Panc1 (cell line): ENCODE measurements at regions not wholly inside any gene's neighbourhood (a gene's known extent, or its start where the extent isn't known, plus 50 kb on each side); places are given as distances from the start of the nearest gene placed in this dataset.

Source experiments
- ATAC-seq: fragments of 200-7000 bp; cut with Tn5 transposase; 2 replicates; pipeline ENCODE4 v1.9.1; 2020; ENCODE audit warnings: mild to moderate bottlenecking, moderate library complexity
- BruUV-seq: library from RNA; stranded (reverse); fragments of 400-500 nt; replicated peaks from 2 replicates; lab custom pipeline; 2021; lab: Mats Ljungman, UMichigan
- CTCF ChIA-PET: fragments of 300-600 bp; sonication (Branson Sonifier 250); formaldehyde crosslinking; loops from one replicate; lab custom pipeline; 2022; ENCODE audit warnings: antibody characterized with exemption; lab: Charles Lee
- POLR2A ChIA-PET: fragments of 300-600 bp; sonication (Branson Sonifier 250); formaldehyde crosslinking; loops from one replicate; lab custom pipeline; 2022; ENCODE audit warnings: antibody characterized with exemption; lab: Charles Lee
- DNase-seq: peaks from one replicate; pipeline ENCODE4 v3.0.0-alpha.2; 2010; ENCODE audit warnings: low read depth, low spot score
- H3K27ac ChIP-seq: 2 replicates; pipeline ENCODE4 v1.5.1; 2011; ENCODE audit warnings: mild to moderate bottlenecking, low read length, inconsistent platforms
- H3K27me3 ChIP-seq: fragments of 200-500 bp; sonication (Bioruptor generic); 2 replicates; pipeline ENCODE4 v1.6.0; 2014; ENCODE audit warnings: low read length, inconsistent platforms; ENCODE audit not compliant: control insufficient read depth, insufficient read depth
- H3K36me3 ChIP-seq: fragments of 200-500 bp; sonication (Bioruptor generic); 2 replicates; pipeline ENCODE4 v1.5.1; 2014; ENCODE audit warnings: inconsistent platforms, mild to moderate bottlenecking, low read length, moderate library complexity; ENCODE audit not compliant: control insufficient read depth, insufficient read depth
- H3K4me1 ChIP-seq: 2 replicates; pipeline ENCODE4 v1.5.1; 2011; ENCODE audit warnings: inconsistent platforms, mild to moderate bottlenecking, low read length, moderate library complexity; ENCODE audit not compliant: control insufficient read depth, insufficient read depth
- H3K4me3 ChIP-seq, 2 experiments: 2 replicates each; pipeline ENCODE4 v1.5.1; 2011 to 2012; ENCODE audit warnings: low read depth in 2 of 2, low read length in 2 of 2, mild to moderate bottlenecking in 2 of 2, inconsistent platforms in 1 of 2, moderate library complexity in 1 of 2
- H3K9me3 ChIP-seq: fragments of 200-500 bp; sonication (Bioruptor generic); 2 replicates; pipeline ENCODE4 v1.5.1; 2014; ENCODE audit warnings: low read depth, mild to moderate bottlenecking, inconsistent platforms, low read length, moderate library complexity; ENCODE audit not compliant: control insufficient read depth, insufficient read depth
- POLR2AphosphoS5 ChIP-seq: IDR thresholded peaks from 2 replicates; pipeline ENCODE4 v1.6.1; 2012; ENCODE audit warnings: mild to moderate bottlenecking, low read depth, low read length, moderate library complexity
- SIN3A ChIP-seq: IDR thresholded peaks from 2 replicates; pipeline ENCODE4 v1.6.1; 2012; ENCODE audit warnings: low read depth, mild to moderate bottlenecking, low read length, moderate library complexity, borderline replicate concordance; ENCODE audit not compliant: insufficient read depth
- TCF7L2 ChIP-seq: IDR thresholded peaks from 2 replicates; pipeline ENCODE4 v1.6.1; 2011; ENCODE audit warnings: mild to moderate bottlenecking, low read depth, low read length, inconsistent platforms
- in situ Hi-C: cut with HindIII; loops from 2 replicates; pipeline ENCODE4 v1.10.0; 2016; ENCODE audit warnings: low sequenced_read_pairs, low pct_unique_long_range_greater_than_20kb
- intact Hi-C: fragments of 100-400 bp; cut with micrococcal nuclease; formaldehyde crosslinking; loops from one replicate; pipeline ENCODE4 v1.10.0; 2022; ENCODE audit not compliant: unreplicated experiment
- TF ChIP-seq, protein P1 (sequence below): fragments of 450-650 bp; IDR thresholded peaks from 2 replicates; pipeline ENCODE4 v1.5.1; 2017; ENCODE audit warnings: mild to moderate bottlenecking
- TF ChIP-seq, protein P2 (sequence below), 2 experiments: IDR thresholded peaks; 2 replicates each; pipeline ENCODE4 v1.6.1; 2011 to 2012; ENCODE audit warnings: low read depth in 2 of 2, control low read depth in 1 of 2, low read length in 1 of 2, mild to moderate bottlenecking in 1 of 2, moderate library complexity in 1 of 2; ENCODE audit not compliant: insufficient read depth in 1 of 2

- no peaks in the 10 kb centered on the region for H3K9me3 ChIP-seq
- H3K27me3 ChIP-seq = no peaks in the 10 kb centered on the region
- no peak overlapping the region for H3K4me3 ChIP-seq
- no peak for TF ChIP-seq SIN3A
- TF ChIP-seq, protein P1, sequence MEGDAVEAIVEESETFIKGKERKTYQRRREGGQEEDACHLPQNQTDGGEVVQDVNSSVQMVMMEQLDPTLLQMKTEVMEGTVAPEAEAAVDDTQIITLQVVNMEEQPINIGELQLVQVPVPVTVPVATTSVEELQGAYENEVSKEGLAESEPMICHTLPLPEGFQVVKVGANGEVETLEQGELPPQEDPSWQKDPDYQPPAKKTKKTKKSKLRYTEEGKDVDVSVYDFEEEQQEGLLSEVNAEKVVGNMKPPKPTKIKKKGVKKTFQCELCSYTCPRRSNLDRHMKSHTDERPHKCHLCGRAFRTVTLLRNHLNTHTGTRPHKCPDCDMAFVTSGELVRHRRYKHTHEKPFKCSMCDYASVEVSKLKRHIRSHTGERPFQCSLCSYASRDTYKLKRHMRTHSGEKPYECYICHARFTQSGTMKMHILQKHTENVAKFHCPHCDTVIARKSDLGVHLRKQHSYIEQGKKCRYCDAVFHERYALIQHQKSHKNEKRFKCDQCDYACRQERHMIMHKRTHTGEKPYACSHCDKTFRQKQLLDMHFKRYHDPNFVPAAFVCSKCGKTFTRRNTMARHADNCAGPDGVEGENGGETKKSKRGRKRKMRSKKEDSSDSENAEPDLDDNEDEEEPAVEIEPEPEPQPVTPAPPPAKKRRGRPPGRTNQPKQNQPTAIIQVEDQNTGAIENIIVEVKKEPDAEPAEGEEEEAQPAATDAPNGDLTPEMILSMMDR = no peak
- TF ChIP-seq POLR2AphosphoS5 = no peak
- TF ChIP-seq TCF7L2 = no peak
- TF ChIP-seq, protein P2, sequence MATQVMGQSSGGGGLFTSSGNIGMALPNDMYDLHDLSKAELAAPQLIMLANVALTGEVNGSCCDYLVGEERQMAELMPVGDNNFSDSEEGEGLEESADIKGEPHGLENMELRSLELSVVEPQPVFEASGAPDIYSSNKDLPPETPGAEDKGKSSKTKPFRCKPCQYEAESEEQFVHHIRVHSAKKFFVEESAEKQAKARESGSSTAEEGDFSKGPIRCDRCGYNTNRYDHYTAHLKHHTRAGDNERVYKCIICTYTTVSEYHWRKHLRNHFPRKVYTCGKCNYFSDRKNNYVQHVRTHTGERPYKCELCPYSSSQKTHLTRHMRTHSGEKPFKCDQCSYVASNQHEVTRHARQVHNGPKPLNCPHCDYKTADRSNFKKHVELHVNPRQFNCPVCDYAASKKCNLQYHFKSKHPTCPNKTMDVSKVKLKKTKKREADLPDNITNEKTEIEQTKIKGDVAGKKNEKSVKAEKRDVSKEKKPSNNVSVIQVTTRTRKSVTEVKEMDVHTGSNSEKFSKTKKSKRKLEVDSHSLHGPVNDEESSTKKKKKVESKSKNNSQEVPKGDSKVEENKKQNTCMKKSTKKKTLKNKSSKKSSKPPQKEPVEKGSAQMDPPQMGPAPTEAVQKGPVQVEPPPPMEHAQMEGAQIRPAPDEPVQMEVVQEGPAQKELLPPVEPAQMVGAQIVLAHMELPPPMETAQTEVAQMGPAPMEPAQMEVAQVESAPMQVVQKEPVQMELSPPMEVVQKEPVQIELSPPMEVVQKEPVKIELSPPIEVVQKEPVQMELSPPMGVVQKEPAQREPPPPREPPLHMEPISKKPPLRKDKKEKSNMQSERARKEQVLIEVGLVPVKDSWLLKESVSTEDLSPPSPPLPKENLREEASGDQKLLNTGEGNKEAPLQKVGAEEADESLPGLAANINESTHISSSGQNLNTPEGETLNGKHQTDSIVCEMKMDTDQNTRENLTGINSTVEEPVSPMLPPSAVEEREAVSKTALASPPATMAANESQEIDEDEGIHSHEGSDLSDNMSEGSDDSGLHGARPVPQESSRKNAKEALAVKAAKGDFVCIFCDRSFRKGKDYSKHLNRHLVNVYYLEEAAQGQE (IDR thresholded peaks at IDR 0.05; ENCODE audit: insufficient read depth in 1 of 2, low read depth in 2 of 2, low read length in 1 of 2) = no peak
- BruUV-seq = no TSS peak
- intact Hi-C loops (no loop called here), in situ Hi-C loops (no loop called here)
- H3K27ac ChIP-seq = no peak overlapping the region
- H3K4me1 ChIP-seq = no peaks in the 10 kb centered on the region
- no peaks in the 10 kb centered on the region for H3K36me3 ChIP-seq
- ATAC-seq (no peak), DNase-seq (no peak)
- POLR2A ChIA-PET = no interaction called here
- CTCF ChIA-PET = interaction anchor here (0.7 kb wide), 1 partner anchor 15 kb away, joined by 6 read pairs; no protein-coding TSS in a partner anchor
These were observed 1026.7 kb downstream of the EPHA3 start for GRCh38 chr3:90134090-90134489.

DNA sequence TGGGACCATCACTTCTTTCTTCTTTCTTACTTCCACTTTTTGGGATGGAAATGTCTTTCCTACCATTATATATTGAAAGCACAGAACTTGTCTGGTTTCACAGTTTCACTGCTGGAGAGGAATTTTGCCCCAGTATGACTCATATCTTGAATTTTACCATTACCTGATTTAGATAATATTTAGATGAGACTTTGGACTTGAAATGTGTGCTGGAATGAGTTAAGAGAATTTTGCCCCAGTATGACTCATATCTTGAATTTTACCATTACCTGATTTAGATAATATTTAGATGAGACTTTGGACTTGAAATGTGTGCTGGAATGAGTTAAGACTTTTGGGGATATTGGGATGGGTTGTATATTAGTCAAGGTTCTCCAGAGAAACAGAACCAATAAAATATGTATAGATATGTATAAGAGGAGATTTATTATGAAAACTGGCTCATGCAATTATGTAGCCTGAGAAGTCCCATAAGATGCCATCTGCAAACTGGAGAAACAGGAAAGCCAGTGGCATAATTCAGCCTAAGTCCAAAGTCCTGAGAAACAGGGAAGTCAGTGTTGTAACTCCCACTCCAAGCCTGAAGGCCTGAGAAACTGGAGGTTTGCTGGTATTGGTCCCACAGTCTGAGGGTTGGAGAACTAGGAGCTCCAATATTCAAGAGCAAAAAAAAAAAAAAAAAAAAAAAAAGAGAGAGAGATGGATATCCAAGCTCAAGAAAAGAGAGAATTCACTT is 1029.2 kb downstream of the EPHA3 start:
- Histone ChIP-seq H3K4me3 (no peak overlapping the region), H3K27me3 (no peaks in the 10 kb centered on the region), H3K4me1 (no peaks in the 10 kb centered on the region), H3K36me3 (no peaks in the 10 kb centered on the region), H3K9me3 (no peaks in the 10 kb centered on the region), H3K27ac (no peak overlapping the region)
- intact Hi-C loops = no loop called here
- BruUV-seq = no TSS peak
- ATAC-seq = no peak
- CTCF ChIA-PET = no interaction called here
- in situ Hi-C loops = no loop called here
- DNase-seq = no peak
- TF ChIP-seq, protein P2 (IDR thresholded peaks at IDR 0.05; ENCODE audit: insufficient read depth in 1 of 2, low read depth in 2 of 2, low read length in 1 of 2) = no peak
- no peak for TF ChIP-seq POLR2AphosphoS5
- no peak for TF ChIP-seq TCF7L2
- TF ChIP-seq SIN3A = no peak
- TF ChIP-seq, protein P1 = no peak
- POLR2A ChIA-PET = no interaction called here
